ENCODE measurements at regions not wholly inside any gene's neighbourhood (a gene's known extent, or its start where the extent isn't known, plus 50 kb on each side); places are given as distances from the start of the nearest gene placed in this dataset.

DNA sequence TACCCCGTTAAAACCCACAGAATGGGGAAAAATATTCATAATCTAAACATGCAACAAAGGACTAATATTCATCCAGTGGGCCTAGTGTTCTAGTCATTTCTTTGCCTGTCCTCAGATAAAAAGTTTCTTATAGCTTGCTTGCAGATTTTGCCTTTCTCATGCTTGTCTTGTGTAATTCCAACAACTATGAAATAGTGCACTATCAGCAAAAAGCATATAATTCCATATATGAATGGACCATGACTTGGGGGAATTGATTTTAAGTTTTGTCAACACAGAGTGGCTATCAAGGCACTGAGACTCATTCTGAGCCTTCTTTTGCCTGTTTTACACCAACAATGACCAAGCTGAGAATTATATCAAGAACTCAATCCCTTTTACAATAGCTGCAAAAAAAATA is 278.6 kb upstream of the GPR149 start:
- Mint-ChIP-seq H3K27me3 (no peaks in the 10 kb centered on the region), H3K36me3 (ENCODE audit: low read depth) (no peaks in the 10 kb centered on the region), H3K9me3 (peaks cover 2% of the 10 kb centered on the region), H3K4me3 (no peak overlapping the region), H3K4me1 (ENCODE audit: low read depth) (no peaks in the 10 kb centered on the region), H3K27ac (no peak overlapping the region)
- ChIA-PET POLR2A (no interaction called here), CTCF (no interaction called here)
- DNase-seq = no peak
- no peak for ATAC-seq
- TF ChIP-seq, protein P1, sequence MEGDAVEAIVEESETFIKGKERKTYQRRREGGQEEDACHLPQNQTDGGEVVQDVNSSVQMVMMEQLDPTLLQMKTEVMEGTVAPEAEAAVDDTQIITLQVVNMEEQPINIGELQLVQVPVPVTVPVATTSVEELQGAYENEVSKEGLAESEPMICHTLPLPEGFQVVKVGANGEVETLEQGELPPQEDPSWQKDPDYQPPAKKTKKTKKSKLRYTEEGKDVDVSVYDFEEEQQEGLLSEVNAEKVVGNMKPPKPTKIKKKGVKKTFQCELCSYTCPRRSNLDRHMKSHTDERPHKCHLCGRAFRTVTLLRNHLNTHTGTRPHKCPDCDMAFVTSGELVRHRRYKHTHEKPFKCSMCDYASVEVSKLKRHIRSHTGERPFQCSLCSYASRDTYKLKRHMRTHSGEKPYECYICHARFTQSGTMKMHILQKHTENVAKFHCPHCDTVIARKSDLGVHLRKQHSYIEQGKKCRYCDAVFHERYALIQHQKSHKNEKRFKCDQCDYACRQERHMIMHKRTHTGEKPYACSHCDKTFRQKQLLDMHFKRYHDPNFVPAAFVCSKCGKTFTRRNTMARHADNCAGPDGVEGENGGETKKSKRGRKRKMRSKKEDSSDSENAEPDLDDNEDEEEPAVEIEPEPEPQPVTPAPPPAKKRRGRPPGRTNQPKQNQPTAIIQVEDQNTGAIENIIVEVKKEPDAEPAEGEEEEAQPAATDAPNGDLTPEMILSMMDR (IDR thresholded peaks at IDR 0.05) = no peak
- intact Hi-C loops (cut with micrococcal nuclease) = no loop called here

GRCh38 chr3:154701055-154701454 is 271.1 kb upstream of the GPR149 start:
- H3K36me3 Mint-ChIP-seq (ENCODE audit: low read depth) = no peaks in the 10 kb centered on the region
- no peak overlapping the region for H3K4me3 Mint-ChIP-seq
- intact Hi-C loops (cut with micrococcal nuclease) = no loop called here
- H3K27me3 Mint-ChIP-seq = no peaks in the 10 kb centered on the region
- H3K4me1 Mint-ChIP-seq (ENCODE audit: low read depth) = no peaks in the 10 kb centered on the region
- ChIA-PET POLR2A (no interaction called here), CTCF (no interaction called here)
- H3K9me3 Mint-ChIP-seq = peaks cover 2% of the 10 kb centered on the region
- no peak for ATAC-seq
- H3K27ac Mint-ChIP-seq = no peak overlapping the region
- no peak for DNase-seq
- TF ChIP-seq, protein P1 (IDR thresholded peaks at IDR 0.05) = no peak

GRCh38 chr3:154690413-154690812 is 260.4 kb upstream of the GPR149 start:
- H3K27ac Mint-ChIP-seq = no peak overlapping the region
- DNase-seq (no peak), ATAC-seq (no peak)
- no peaks in the 10 kb centered on the region for H3K36me3 Mint-ChIP-seq (ENCODE audit: low read depth)
- H3K27me3 Mint-ChIP-seq = no peaks in the 10 kb centered on the region
- H3K4me3 Mint-ChIP-seq = no peak overlapping the region
- intact Hi-C loops (cut with micrococcal nuclease) = no loop called here
- TF ChIP-seq, protein P1 (IDR thresholded peaks at IDR 0.05) = no peak
- ChIA-PET POLR2A (no interaction called here), CTCF (no interaction called here)
- H3K4me1 Mint-ChIP-seq (ENCODE audit: low read depth) = no peaks in the 10 kb centered on the region
- H3K9me3 Mint-ChIP-seq = no peaks in the 10 kb centered on the region

DNA sequence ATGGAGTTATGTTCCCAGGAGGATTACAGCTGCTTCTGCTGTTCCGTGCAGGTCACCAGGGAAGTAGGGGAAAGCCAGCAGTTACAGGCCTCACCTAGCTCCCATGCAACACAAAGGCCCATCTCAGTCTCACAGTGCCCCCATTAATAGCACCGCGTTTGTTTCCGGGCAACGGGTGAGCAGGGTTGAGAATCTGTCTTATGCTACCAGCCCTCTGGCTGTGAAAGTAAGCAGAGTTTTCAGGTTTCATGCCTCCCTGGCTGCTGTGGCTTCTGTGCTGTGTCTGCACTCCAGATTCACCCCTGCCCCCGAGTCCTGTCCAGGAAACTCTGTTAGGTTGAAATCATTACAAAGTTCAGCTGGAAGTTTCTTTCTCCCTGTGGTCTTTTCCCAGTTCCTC is 254.4 kb upstream of the GPR149 start:
- DNase-seq (no peak), ATAC-seq (no peak)
- H3K27me3 Mint-ChIP-seq = no peaks in the 10 kb centered on the region
- TF ChIP-seq, protein P1 (IDR thresholded peaks at IDR 0.05) = no peak
- H3K4me1 Mint-ChIP-seq (ENCODE audit: low read depth) = no peaks in the 10 kb centered on the region
- no peak overlapping the region for H3K4me3 Mint-ChIP-seq
- ChIA-PET POLR2A (no interaction called here), CTCF (no interaction called here)
- H3K9me3 Mint-ChIP-seq = peaks cover 3% of the 10 kb centered on the region
- H3K27ac Mint-ChIP-seq = no peak overlapping the region
- H3K36me3 Mint-ChIP-seq (ENCODE audit: low read depth) = no peaks in the 10 kb centered on the region
- intact Hi-C loops (cut with micrococcal nuclease) = no loop called here

DNA sequence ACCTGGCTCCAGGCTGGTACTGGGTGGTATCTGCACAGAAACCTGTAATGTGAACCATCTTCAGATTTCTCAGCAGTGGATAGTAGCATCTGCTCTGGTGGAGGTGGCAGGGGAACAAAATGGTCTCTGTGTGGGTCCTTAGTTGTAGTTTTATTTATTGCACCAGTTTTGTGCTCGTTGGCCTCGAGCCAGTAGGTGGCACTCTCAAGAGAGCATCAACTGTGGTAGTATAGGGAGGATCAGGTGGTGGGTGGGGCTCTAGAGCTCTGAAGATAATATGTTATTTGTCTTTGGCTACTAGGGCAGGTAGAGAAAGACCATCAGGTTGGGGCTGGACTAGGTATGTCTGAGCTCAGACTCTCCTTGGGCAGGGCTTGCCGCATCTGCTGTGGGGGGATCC is 254.0 kb upstream of the GPR149 start:
- H3K4me1 Mint-ChIP-seq (ENCODE audit: low read depth) = no peaks in the 10 kb centered on the region
- peaks cover 3% of the 10 kb centered on the region for H3K9me3 Mint-ChIP-seq
- TF ChIP-seq, protein P1 (IDR thresholded peaks at IDR 0.05) = no peak
- no peaks in the 10 kb centered on the region for H3K36me3 Mint-ChIP-seq (ENCODE audit: low read depth)
- intact Hi-C loops (cut with micrococcal nuclease) = no loop called here
- H3K27ac Mint-ChIP-seq = no peak overlapping the region
- no peak for DNase-seq
- no peak for ATAC-seq
- no peaks in the 10 kb centered on the region for H3K27me3 Mint-ChIP-seq
- ChIA-PET CTCF (no interaction called here), POLR2A (no interaction called here)
- H3K4me3 Mint-ChIP-seq = no peak overlapping the region

Data from activated CD8-positive, alpha-beta T cell treated with anti-CD3 and anti-CD28 coated beads for 36 hours (primary cell).